Stimulated activated CD4-positive, alpha-beta T cell treated with anti-CD3 and anti-CD28 coated beads, Interleukin-4, amount 100 ng/mL, for 48 hours (primary cell): ENCODE measurements at regions not wholly inside any gene's neighbourhood (a gene's known extent, or its start where the extent isn't known, plus 50 kb on each side); places are given as distances from the start of the nearest gene placed in this dataset.
"Not testable (repeated sequence)": the region's sequence is repeated elsewhere in the genome, so short reads cannot be mapped to it uniquely, and the experiment has no call there.

ENCODE experiments used
- DNase-seq, 2 donors: peaks; one replicate each; pipeline ENCODE4 v3.0.0-alpha.2; 2020; ENCODE audit warnings: low read depth in 2 of 2

DNA sequence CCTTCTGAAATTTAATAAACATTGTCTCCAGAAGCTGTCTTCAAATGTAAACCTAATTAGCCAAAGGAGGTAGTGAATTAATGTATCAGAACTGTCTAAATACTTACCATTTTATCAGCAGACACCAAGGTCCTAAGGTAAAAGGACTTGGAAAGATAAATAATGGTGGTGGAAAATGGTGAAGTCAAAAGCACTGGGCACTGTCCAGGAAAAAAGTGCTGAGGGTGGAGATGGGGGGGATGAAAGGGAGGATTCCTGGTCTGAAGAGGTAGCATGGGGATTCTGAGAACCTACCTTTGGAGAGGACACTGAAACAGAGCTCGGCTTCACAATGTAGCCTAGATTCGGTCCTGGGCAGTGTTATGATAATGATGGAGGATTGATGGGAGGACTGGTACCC is 149.0 kb upstream of the DPH6 start:
- DNase-seq = no peak

DNA sequence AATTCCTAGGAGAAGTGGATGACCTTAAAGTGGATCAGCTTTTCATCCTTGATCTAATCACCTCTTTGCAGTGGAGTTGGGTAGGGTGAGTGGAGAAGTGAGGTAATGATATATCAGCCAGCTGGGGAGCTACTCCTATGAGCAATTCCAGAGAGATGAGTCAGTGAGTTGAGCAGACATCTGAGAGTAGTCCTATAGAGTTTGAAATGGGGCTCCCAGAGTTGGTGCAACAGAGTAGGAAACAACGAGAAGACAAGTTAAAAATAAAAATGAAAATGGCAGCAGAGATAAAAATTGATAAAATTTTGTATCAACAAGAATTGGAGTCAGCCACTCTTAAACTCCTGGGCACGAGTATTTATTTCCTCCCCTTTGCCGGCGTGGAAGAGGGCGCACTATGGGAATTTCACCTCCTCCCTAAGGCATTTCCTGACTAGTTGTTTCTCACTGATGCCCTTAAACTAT is 150.8 kb upstream of the DPH6 start:
- no peak for DNase-seq

DNA sequence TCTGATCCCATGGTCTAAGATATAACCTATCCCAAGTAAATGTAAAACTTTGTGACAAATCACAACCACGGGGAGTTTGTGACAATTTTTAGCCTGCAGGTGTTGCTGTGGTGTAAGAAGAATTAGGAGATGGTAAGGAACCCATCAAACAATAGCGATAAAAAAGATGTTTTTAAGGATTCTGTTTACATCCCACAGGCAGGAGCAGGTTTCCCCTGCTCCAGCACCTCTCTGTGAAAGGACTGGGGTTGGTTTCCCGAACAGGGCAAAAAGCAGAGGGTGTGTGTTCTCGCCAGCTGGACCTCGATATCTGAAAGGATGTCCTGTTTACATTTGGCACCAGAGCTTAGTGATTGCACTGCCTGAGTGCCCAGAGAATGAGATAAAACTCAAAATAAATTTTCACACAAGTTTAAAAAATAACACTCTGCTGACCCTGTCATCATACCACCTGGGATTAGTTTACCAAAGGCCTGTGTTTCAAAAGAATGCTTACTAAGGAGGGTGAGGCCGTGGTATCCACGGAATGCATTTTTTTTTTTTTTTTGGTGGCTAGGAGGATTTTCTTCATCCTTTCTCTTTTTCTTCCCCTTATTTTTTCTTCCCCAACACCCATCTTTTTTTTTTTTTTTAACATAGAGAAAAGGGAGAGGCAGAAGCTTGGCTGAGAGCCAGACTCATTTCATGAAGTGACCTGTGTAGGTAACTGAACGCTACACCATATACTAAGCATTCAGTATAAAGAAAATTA is 151.8 kb upstream of the DPH6 start:
- no peak for DNase-seq

DNA sequence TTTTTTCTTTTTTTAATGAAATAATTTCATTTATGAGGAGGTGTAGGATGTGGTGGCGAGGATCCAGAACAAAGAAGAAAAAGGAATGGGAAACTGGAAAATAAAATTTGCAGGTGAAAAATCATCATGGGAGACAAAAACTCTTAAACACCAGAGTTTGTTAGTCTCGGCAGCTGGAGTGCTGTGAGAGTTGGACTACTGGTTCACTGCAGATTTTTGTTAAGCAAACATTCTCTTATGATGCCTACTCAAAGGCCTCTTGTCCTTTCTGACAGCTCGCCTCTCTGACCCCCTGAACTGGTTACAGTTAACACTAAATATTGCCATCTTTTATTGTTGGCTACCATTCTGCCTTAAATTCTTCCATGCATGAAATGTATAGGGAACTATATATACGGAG is 152.4 kb upstream of the DPH6 start:
- no peak for DNase-seq

DNA sequence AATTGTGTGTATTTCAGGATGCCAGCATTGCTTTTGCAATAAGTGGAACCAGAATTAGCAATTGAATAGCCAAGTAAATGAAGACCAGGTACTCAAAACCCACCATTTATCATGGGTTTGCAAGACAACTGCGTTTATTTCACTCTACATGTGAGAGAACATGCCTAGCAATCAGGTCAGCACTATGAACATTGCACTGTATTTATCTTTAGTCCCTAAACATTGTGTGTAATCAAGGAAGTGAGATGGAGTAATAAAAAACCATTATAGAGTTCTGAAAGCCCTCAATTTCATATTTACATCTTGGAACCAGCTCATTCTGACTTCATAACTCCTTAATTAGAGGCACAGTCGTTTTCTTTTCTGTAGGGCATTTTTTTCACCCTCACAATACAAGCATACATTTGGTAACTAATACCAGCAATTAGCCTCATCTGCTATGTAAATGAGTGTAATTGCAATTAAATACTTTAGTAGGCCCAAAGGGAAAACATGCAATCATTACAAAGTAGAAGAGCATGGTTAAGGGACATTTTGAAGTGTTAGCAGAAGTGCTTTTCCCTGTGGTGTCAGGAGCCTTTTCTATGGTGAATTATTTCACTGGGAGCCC is 153.1 kb upstream of the DPH6 start:
- DNase-seq = no peak

DNA sequence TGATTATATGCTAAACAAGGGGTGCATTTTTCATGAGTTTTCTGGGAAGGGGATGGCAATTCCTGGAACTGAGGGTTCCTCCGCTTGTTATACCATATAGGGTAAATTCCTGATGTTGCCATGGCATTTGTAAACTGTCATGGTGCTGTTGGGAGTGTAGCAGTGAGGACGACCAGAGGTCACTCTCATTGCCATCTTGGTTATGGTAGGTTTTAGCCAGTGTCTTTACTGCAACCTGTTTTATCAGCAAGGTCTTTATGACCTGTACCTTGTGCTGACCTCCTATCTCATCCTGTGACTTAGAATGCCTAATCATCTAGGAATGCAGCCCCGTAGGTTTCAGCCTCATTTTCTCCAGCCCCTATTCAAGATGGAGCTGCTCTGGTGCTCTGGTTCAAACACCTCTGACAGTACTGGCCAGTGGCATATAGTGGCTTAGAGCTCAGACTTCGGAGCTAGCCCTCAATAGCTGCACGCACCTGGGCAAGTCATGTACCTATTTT is 154.2 kb upstream of the DPH6 start:
- not testable (repeated sequence) for DNase-seq

DNA sequence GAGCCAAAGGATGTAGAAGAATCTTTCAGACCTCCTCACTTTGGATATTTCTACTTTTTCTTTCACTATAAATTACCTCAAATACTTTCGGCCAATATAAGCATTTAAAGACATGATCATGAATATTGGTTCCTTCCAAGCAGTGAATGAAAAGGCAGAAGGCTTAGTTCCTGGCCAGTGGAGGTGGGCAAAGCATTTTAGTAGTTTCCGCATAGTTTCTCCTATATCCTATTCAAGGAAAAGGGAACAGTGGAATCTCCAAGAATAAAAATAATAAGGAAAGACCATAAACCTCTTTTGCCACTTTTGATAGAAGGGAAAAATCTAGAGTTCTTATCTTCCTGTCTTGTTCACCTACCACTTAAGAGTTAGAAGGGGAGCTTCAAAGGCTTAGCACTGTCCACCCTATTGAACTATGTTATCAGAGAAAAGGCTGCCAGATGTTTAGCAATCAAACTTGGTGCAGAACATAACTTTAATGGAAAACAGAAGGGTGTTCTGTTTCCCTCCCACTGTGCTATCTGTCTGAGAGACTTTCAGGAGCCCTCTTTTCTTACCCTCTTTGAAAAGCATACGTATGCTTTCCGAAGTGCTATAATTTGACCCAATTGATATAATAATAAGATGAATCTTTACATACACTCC is 155.6 kb upstream of the DPH6 start:
- no peak for DNase-seq

DNA sequence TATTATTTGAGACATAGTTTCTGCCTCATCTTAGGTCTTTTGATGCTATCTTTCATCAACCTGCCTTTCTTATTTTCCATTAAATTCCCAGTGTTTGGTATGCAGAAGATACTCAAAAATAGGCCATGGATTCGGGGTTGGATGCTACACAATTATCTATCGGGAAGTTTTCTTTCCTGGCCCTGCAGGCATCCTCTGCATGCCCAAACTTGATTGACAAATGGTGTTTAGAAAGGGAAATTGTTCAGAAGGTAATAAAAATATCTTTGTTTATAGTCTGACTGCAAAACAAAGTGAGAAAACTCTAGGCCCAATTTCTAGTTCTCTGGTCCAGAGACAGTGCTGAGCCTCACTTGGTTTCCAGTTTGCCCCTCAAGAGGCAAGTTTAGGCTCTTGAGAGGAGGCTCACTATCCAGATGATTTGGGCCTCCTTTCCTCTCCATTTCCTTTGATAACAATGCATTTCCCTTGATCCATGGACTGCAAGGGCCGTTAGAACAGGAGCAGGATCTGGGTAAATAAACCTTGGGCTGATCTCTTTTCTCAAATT is 157.1 kb upstream of the DPH6 start:
- no peak for DNase-seq

DNA sequence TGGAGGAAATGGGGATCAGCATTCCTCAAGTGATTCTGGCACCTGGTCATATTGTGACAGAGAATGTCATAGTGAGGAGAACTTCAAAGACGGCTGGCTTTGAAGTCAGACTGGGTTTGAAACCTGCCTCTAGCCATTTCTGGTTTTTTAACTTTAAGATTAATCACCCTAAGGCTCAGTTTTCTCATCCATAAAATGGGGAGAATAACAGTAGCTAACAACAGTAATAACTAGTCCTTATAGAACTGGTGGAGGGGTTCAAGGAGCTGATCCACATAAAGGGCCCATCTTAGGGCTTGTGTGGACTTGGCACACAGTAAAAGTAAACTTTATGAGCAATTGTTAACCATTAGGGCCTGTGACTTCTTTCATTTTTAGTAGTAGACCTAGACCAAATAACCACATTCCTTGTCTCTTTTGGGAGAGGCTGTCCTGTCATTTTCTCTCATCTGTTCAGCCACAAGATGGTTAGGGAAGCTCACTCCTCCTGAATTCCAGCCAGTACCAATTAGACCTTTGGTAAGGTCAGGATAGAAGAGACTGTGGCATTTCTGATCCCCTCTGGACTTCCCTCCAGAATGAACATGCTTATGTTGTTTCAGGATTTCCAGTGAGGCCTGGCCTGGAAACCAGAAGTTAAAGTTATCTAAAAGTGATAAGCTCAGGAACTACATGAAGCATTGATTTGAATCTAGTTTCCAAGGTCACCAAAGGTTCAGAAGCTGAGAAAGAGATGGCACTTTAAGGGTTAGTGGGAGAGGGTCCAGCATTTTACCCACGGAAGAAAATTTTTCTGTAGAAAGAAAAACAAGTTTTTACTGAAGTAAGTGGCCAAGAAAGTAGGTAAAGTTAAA is 159.3 kb upstream of the DPH6 start:
- DNase-seq = no peak

DNA sequence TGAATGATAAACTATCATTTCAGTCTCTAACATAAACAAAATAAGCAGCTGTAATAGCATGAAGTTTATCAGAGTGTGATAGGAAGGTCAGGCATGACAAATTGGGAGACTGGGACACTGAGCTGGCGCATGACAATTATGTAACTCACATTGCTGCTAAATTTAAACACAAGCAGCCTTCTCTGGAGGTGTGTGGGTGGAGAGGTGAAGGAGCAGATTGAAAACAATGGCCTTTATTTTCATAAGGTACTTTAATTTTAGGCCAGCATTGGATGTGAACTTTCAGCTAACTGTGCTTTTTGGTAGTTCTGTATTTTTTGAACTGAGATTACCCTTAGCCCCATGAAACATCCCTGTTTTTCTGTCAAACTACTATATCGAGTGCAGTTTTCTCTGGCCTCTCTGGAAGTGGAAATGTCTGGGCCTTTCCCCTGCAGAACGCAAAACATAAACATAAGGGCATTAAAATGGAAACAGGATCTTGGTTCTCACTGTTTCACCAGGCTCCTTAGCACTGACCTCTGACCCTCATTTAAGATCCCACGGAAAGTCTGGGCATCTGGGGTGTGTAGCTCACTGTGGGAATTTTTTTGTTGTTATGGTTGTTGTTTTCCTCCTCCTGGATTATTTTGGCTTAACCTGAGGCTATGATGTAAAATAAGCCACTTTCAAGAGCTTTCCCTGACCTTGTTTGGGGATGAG is 160.1 kb upstream of the DPH6 start:
- DNase-seq = no peak

DNA sequence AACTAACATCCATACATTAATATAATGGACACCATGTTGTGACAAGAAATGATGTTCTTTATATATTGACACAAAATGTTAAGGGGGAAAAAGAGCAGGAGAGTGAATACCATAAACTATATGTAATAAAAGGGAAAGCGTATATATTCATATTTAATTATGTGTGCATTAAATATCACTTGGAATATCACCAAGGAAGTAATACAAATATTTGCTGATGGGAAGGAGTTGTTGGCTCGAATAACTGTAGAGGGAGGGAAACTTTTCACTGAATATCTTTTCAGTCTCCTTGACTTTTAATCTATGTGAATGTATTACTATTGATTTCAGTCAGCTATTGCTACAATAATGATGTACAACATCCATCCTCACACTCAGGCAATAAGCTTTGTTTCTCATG is 167.0 kb upstream of the DPH6 start:
- DNase-seq = no peak

DNA sequence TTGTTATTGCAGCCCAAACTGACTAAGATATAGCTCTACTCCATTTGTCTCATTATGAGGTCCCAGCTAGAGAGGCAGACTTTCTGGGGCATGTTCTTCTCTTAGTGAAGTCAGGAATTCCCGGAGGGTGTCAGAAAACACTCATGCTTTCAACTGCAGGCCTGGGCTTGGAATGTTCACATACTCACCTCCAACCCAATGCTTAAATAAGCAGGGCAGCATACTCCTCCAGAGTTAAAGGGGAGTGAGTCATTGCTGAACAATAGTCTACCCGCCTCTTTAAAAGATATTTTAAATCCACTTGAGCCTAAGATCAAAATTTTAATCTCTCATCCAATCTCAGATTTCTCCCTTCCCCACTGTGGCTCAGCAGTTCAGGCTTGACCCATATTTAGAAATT is 167.8 kb upstream of the DPH6 start:
- DNase-seq = no peak

DNA sequence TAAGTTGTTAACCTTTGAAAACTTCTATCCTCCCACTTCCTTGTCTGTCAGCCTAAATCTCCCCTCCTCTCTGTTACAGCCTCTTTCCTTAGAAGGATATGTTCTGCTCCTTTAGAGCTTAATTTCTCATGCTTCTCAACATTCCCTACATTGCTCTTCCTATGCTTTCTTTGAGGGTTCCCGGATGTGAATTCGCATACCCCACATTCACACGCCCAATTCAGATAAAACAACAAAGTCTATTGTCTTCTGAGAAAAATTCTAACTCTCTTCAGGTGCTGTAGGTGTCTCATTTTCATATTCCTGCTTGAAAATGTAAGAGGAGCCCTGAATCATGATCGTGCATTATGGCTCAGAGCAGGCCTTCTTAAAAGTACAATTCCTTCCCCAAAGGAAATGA is 171.8 kb upstream of the DPH6 start:
- DNase-seq = no peak

DNA sequence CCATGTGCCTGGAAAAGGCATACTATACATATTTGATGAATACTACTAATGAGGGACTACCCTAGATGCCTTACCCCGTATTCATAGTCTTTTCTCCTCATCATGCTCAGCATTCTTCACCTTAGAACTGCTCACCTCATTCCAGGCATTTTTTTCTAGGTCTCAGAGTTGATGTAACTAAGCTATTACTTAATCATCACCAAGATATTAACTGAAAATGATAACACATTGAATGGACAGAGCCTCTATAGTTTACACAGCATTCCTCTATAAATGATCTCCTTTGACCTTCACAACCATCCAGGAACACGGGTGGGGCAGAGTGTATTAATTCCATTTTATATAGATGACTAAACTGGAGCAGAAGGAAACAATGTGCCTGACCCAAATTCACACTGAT is 174.1 kb upstream of the DPH6 start:
- no peak for DNase-seq

DNA sequence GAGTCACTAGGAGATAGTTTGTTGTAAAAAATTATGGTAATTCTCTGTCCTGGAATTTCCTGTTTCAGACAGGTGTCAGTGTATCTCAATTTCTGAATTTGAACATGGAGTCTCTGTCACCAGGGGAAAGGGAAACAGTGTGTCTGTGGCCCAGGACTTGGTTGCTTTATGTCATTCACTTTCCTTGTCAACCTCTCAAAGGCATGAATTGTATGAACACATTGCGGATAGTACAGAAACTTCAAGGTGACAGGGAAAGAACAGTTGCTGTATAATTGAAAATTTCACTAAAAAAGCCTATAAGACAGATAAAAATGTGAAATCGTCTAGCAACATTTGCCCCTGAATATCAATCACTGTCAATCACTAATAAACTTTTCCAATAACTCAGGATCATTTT is 175.0 kb upstream of the DPH6 start:
- no peak for DNase-seq

DNA sequence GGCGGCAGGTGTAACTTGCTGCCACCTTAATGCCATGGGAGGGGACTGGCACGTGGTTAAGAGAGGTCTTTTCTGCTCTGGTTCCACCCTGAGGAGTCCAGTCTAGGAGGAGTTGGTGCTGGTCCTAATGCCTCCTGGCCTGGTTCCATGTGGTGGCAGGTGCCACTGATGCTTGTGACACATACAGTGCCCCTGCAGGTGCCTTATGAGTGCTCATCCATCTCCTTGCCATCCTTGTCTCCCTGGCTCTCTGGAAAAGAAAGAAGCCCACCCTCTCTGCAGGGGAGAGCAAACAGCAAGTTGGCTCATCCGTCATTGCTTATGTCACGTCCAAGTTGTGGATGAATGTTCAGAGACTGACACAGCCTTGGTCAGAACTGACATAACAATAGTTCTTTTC is 175.8 kb upstream of the DPH6 start:
- DNase-seq = no peak

DNA sequence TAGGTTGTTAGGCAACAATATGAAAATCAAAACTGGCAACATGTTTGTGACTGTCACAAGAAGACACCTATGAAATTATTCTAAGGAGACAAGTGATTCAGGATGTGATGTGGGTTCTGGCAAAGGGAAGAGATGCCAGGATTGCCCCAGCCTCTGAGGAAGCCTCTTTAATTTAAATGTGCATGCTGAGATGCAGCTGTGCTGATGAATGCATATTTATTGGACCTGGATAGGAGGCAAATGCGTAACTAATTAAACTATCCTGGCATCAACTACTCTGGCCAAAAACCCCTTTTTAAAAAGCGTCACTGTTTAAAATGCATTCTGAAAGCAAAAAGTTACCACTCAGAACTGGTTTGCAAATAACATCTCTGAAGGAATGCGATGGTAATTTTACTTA is 176.5 kb upstream of the DPH6 start:
- no peak for DNase-seq

DNA sequence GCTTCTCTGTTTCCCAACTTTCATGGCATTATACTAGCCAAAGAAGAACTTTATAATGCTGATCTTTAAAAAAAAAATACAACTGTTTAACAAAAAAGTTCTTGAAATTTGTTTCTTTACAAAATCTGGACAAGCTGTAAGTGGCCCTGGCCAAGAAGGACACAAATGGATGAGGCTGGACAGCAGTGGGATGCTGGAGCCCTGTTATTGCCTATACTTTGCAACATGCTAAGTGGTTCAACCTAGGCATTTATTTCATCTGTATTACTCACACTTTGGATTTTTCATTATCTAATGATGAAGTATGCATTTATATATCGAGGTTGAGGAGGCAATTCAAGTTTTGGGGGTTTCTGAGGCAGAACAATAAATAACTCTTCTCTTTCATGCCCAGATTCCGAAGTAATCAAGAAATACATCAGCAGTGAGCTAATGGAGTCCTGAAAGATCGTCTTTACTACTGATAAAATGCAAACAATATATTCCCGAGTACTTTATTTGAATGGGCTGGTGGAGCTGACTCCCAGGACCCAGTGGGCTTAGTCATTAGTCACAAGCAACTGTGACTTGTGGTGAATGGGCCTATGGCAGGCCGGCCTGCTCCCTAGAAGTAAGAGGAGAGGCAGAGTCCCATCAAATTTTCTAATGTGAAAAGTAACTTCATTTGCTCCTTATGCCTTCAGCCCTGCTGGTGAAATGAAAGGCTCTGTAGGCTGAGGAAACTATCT is 177.3 kb upstream of the DPH6 start:
- no peak for DNase-seq

DNA sequence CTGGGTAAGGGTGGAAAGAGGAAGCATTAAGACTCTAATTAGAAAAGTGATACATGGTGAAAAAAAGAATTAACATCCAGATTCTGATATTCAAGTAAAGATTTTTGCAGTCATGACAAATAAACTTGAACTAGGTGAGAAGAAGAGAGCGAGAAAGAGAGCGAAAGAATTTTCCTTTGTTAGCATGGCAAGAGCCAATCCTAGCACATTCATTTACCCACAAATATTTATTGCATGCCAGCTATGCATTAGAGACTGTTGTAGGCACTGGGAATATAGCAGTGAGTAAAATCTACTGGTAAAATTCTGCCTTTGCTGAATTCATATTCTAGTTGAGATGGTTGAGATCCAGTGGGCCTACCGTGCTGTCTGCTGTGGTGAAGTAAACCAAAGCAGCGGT is 177.9 kb upstream of the DPH6 start:
- no peak for DNase-seq

DNA sequence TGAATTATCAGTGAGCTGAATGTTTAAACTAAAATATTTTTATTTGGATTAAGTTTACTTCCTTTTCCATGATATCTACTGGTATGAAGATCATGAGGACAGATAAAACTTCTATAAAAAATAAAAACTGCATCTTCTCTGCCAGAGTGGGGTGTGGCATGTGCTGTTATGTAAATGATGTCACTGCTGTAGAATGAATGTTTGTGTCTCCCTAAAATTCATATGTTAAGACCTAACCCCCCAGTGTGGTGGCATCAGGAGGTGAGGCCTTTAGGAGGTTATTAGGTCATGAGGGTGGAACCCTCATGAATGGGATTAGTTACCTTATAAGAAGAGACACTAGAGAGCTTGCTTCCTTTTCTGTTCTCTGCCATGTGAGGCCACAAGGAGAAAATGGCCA is 178.7 kb upstream of the DPH6 start:
- DNase-seq = no peak

DNA sequence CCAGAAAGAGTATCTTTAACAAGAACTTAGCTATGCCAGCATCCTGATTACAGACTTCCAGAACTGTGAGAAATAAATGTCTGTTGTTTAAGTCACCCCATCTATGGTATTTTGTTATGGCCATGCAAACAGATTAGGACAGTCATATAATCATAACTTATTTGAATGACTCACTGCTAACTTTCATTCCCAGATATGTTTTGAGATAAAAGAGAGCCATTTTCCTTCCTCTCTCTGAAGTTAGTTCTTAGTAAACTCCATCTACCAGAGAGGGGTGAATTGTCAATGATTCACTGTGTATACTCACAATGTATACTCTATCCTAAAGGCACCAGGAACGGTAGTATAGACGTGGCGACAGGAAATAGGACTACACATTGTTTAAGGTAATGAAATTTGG is 179.4 kb upstream of the DPH6 start:
- DNase-seq = no peak
